ENCODE measurements at regions not wholly inside any gene's neighbourhood (a gene's known extent, or its start where the extent isn't known, plus 50 kb on each side); places are given as distances from the start of the nearest gene placed in this dataset.

GRCh38 chr1:230591678-230592077 is 50.6 kb upstream of the COG2 start:
- TF ChIP-seq CTCF (IDR thresholded peaks at IDR 0.05), result no peak
- TF ChIP-seq POLR2A (IDR thresholded peaks at IDR 0.05), result no peak
